H1 (cell line): ENCODE measurements at regions not wholly inside any gene's neighbourhood (a gene's known extent, or its start where the extent isn't known, plus 50 kb on each side); places are given as distances from the start of the nearest gene placed in this dataset.

Experiments
- BRCA1 ChIP-seq: IDR thresholded peaks from 2 replicates; pipeline ENCODE4 v1.6.1; 2012; ENCODE audit warnings: low read depth, low read length, improper control_type of control experiment
- CHD1 ChIP-seq: IDR thresholded peaks from 2 replicates; pipeline ENCODE4 v1.6.1; 2012; ENCODE audit warnings: low read depth, low read length, improper control_type of control experiment
- FOSL1 ChIP-seq: IDR thresholded peaks from 2 replicates; pipeline ENCODE4 v1.6.1; 2011; ENCODE audit warnings: mild to moderate bottlenecking, low read depth, low read length, moderate library complexity; ENCODE audit not compliant: insufficient read depth
- GABPA ChIP-seq: IDR thresholded peaks from 2 replicates; pipeline ENCODE4 v1.6.1; 2011; ENCODE audit warnings: mild to moderate bottlenecking, low read length, moderate library complexity, borderline replicate concordance; ENCODE audit not compliant: insufficient read depth
- JUN ChIP-seq: IDR thresholded peaks from 2 replicates; pipeline ENCODE4 v1.6.1; 2011; ENCODE audit warnings: low read depth, mild to moderate bottlenecking, improper control_type of control experiment, low read length
- NANOG ChIP-seq: IDR thresholded peaks from 2 replicates; pipeline ENCODE4 v1.6.1; 2011; ENCODE audit warnings: low read length, low read depth, mild to moderate bottlenecking, inconsistent platforms; ENCODE audit not compliant: insufficient read depth, poor library complexity, severe bottlenecking
- PHF8 ChIP-seq: fragments of 200-600 bp; sonication (generic); conservative IDR thresholded peaks from 2 replicates; pipeline ENCODE4 v1.7.1; 2012; ENCODE audit warnings: low read depth, mild to moderate bottlenecking, inconsistent platforms, low read length, moderate library complexity
- SIN3A ChIP-seq, 2 experiments: IDR thresholded peaks in 1 of 2; conservative IDR thresholded peaks in 1 of 2; 2 replicates each; pipeline ENCODE4 v1.6.1; 2011 to 2012; ENCODE audit warnings: low read length in 2 of 2, improper control_type of control experiment in 1 of 2, low read depth in 1 of 2, mild to moderate bottlenecking in 1 of 2
- TF ChIP-seq, protein P1 (sequence below): fragments of 300-600 bp; sonication (generic); IDR thresholded peaks from 2 replicates; pipeline ENCODE4 v1.7.1; 2012; ENCODE audit warnings: low read length, moderate library complexity, mild to moderate bottlenecking, inconsistent platforms; ENCODE audit not compliant: insufficient replicate concordance

DNA sequence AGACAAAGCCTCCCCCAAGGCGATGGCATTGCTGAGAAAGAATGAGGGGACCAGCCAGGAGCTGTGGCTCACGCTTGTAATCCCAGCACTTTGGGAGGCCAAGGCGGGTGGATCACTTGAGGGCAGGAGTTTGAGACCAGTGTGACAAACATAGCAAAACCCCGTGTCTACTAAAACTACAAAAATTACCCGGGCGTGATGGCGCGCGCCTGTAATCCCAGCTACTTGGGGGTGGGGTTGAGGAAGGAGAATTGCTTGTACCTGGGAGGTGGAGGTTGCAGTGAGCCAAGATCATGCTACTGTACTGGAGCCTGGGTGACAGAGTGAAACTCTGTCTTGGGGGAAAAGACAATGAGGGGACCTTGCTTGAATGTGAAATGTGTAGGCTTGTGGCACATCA lies 402.4 kb upstream of the C2CD4B start (continued):
- TF ChIP-seq, protein P1, sequence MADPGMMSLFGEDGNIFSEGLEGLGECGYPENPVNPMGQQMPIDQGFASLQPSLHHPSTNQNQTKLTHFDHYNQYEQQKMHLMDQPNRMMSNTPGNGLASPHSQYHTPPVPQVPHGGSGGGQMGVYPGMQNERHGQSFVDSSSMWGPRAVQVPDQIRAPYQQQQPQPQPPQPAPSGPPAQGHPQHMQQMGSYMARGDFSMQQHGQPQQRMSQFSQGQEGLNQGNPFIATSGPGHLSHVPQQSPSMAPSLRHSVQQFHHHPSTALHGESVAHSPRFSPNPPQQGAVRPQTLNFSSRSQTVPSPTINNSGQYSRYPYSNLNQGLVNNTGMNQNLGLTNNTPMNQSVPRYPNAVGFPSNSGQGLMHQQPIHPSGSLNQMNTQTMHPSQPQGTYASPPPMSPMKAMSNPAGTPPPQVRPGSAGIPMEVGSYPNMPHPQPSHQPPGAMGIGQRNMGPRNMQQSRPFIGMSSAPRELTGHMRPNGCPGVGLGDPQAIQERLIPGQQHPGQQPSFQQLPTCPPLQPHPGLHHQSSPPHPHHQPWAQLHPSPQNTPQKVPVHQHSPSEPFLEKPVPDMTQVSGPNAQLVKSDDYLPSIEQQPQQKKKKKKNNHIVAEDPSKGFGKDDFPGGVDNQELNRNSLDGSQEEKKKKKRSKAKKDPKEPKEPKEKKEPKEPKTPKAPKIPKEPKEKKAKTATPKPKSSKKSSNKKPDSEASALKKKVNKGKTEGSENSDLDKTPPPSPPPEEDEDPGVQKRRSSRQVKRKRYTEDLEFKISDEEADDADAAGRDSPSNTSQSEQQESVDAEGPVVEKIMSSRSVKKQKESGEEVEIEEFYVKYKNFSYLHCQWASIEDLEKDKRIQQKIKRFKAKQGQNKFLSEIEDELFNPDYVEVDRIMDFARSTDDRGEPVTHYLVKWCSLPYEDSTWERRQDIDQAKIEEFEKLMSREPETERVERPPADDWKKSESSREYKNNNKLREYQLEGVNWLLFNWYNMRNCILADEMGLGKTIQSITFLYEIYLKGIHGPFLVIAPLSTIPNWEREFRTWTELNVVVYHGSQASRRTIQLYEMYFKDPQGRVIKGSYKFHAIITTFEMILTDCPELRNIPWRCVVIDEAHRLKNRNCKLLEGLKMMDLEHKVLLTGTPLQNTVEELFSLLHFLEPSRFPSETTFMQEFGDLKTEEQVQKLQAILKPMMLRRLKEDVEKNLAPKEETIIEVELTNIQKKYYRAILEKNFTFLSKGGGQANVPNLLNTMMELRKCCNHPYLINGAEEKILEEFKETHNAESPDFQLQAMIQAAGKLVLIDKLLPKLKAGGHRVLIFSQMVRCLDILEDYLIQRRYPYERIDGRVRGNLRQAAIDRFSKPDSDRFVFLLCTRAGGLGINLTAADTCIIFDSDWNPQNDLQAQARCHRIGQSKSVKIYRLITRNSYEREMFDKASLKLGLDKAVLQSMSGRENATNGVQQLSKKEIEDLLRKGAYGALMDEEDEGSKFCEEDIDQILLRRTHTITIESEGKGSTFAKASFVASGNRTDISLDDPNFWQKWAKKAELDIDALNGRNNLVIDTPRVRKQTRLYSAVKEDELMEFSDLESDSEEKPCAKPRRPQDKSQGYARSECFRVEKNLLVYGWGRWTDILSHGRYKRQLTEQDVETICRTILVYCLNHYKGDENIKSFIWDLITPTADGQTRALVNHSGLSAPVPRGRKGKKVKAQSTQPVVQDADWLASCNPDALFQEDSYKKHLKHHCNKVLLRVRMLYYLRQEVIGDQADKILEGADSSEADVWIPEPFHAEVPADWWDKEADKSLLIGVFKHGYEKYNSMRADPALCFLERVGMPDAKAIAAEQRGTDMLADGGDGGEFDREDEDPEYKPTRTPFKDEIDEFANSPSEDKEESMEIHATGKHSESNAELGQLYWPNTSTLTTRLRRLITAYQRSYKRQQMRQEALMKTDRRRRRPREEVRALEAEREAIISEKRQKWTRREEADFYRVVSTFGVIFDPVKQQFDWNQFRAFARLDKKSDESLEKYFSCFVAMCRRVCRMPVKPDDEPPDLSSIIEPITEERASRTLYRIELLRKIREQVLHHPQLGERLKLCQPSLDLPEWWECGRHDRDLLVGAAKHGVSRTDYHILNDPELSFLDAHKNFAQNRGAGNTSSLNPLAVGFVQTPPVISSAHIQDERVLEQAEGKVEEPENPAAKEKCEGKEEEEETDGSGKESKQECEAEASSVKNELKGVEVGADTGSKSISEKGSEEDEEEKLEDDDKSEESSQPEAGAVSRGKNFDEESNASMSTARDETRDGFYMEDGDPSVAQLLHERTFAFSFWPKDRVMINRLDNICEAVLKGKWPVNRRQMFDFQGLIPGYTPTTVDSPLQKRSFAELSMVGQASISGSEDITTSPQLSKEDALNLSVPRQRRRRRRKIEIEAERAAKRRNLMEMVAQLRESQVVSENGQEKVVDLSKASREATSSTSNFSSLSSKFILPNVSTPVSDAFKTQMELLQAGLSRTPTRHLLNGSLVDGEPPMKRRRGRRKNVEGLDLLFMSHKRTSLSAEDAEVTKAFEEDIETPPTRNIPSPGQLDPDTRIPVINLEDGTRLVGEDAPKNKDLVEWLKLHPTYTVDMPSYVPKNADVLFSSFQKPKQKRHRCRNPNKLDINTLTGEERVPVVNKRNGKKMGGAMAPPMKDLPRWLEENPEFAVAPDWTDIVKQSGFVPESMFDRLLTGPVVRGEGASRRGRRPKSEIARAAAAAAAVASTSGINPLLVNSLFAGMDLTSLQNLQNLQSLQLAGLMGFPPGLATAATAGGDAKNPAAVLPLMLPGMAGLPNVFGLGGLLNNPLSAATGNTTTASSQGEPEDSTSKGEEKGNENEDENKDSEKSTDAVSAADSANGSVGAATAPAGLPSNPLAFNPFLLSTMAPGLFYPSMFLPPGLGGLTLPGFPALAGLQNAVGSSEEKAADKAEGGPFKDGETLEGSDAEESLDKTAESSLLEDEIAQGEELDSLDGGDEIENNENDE, result no peak
- TF ChIP-seq JUN (no peak), GABPA (no peak), BRCA1 (no peak), PHF8 (no peak), CHD1 (no peak), SIN3A (conservative IDR thresholded peaks at IDR 0.05 in 1 of 2, IDR thresholded peaks at IDR 0.05 in 1 of 2; ENCODE audit: low read depth in 1 of 2, low read length in 2 of 2) (no peak), NANOG (no peak), FOSL1 (no peak)
